K562 (cell line): ENCODE measurements at regions not wholly inside any gene's neighbourhood (a gene's known extent, or its start where the extent isn't known, plus 50 kb on each side); places are given as distances from the start of the nearest gene placed in this dataset.

ENCODE experiments used
- ATAC-seq: fragments of 200-7000 bp; cut with Tn5 transposase; 3 replicates; pipeline ENCODE4 v1.9.1; 2020; ENCODE audit warnings: moderate library complexity
- BruUV-seq: library from RNA; stranded (reverse); fragments of 400-500 nt; replicated peaks from 2 replicates; lab custom pipeline; 2021; lab: Mats Ljungman, UMichigan
- CTCF ChIA-PET: fragments of 300-600 bp; formaldehyde crosslinking; extraction: SDS; loops from one replicate; lab custom pipeline; 2021; ENCODE audit warnings: low intra/inter-chr PET ratio; lab: Yijun Ruan, JAX
- POLR2A ChIA-PET: fragments of 300-600, 350-650 bp; sonication (Branson Sonifier 250); formaldehyde crosslinking; extraction: SDS; loops from one replicate; lab custom pipeline; 2021; ENCODE audit warnings: antibody characterized with exemption, inconsistent platforms; lab: Yijun Ruan, JAX
- DNase-seq, 4 experiments: peaks; one replicate each; pipeline versions ENCODE4 v3.0.0 to v3.0.0-alpha.2; 2011 to 2018; ENCODE audit warnings: low spot score in 3 of 4, mixed read lengths in 3 of 4; ENCODE audit errors: extremely low read depth in 1 of 4
- FAIRE-seq: peaks from 2 replicates; lab custom pipeline; 2011; peaks lifted over from hg19 to GRCh38; lab: Jason Lieb, UNC
- H2AFZ ChIP-seq: 2 replicates; pipeline ENCODE4 v1.6.0; 2011; ENCODE audit warnings: low read depth, low read length, control low read depth, inconsistent platforms
- H3K27ac ChIP-seq: fragments of 200-600 bp; 3 replicates; pipeline ENCODE4 v1.8.0; 2011; ENCODE audit warnings: low read depth, mild to moderate bottlenecking, control low read depth, inconsistent platforms, low read length, moderate library complexity, mixed read lengths; ENCODE audit errors: extremely low read depth
- H3K27me3 ChIP-seq, 2 experiments: fragments of 300-600 bp in 1 of 2; 2 replicates in 1 of 2; 3 replicates in 1 of 2; pipeline versions ENCODE4 v1.6.0 to v1.8.0; 2011; ENCODE audit warnings: inconsistent platforms in 2 of 2, low read length in 2 of 2, mild to moderate bottlenecking in 1 of 2, mixed read lengths in 1 of 2, moderate library complexity in 1 of 2; ENCODE audit not compliant: control insufficient read depth in 2 of 2, insufficient read depth in 2 of 2
- H3K36me3 ChIP-seq: fragments of 300-600 bp; 3 replicates; pipeline ENCODE4 v1.8.0; 2011; ENCODE audit warnings: mild to moderate bottlenecking, low read length, inconsistent platforms; ENCODE audit not compliant: control insufficient read depth, insufficient read depth
- H3K4me1 ChIP-seq, 2 experiments: fragments of 200-600 bp in 1 of 2; replicated peaks in 1 of 2; 2 replicates in 1 of 2; 3 replicates in 1 of 2; pipeline versions ENCODE4 v1.5.1 to v1.8.0; 2011; ENCODE audit warnings: inconsistent platforms in 2 of 2, low read length in 2 of 2, mild to moderate bottlenecking in 1 of 2, mixed read lengths in 1 of 2, moderate library complexity in 1 of 2; ENCODE audit not compliant: control insufficient read depth in 2 of 2, insufficient read depth in 2 of 2
- H3K4me2 ChIP-seq: 2 replicates; pipeline ENCODE4 v1.6.1; 2011; ENCODE audit warnings: low read length, control low read depth, inconsistent platforms, mixed read lengths; ENCODE audit not compliant: insufficient read depth
- H3K4me3 ChIP-seq: fragments of 200-600 bp; sonication (generic), shearing (Covaris generic); 2 replicates; pipeline ENCODE4 v1.5.1; 2016; ENCODE audit warnings: control low read depth, inconsistent platforms
- H3K79me2 ChIP-seq: fragments of 200-600 bp; 3 replicates; pipeline ENCODE4 v1.8.0; 2011; ENCODE audit warnings: low read length, inconsistent platforms; ENCODE audit not compliant: control insufficient read depth, insufficient read depth
- H3K9ac ChIP-seq, 2 experiments: 2 replicates each; pipeline versions ENCODE4 v1.6.0 to v1.6.1; 2011; ENCODE audit warnings: low read depth in 2 of 2, low read length in 2 of 2, control low read depth in 1 of 2, inconsistent platforms in 1 of 2, mild to moderate bottlenecking in 1 of 2, mixed read lengths in 1 of 2; ENCODE audit not compliant: insufficient read depth in 1 of 2
- H3K9me1 ChIP-seq: one replicate; pipeline ENCODE4 v1.6.0; 2011; ENCODE audit warnings: inconsistent platforms, mild to moderate bottlenecking, low read length, moderate library complexity; ENCODE audit not compliant: control insufficient read depth, insufficient read depth
- H3K9me3 ChIP-seq: replicated peaks from 2 replicates; pipeline ENCODE4 v1.5.1; 2011; ENCODE audit warnings: low read depth, low read length, inconsistent platforms; ENCODE audit not compliant: control insufficient read depth, insufficient read depth
- H4K20me1 ChIP-seq: replicated peaks from 2 replicates; pipeline ENCODE4 v1.6.1; 2011; ENCODE audit warnings: low read length, inconsistent platforms, mixed read lengths; ENCODE audit not compliant: control insufficient read depth, insufficient read depth
- ATF3 ChIP-seq, 2 experiments: fragments of 450-650 bp in 1 of 2; sonication (generic) in 1 of 2; formaldehyde crosslinking in 1 of 2; IDR thresholded peaks in 1 of 2; conservative IDR thresholded peaks in 1 of 2; 2 replicates each; pipeline versions ENCODE4 v1.6.1 to v1.8.1; 2016 to 2023; ENCODE audit warnings: mild to moderate bottlenecking in 2 of 2, moderate library complexity in 2 of 2, inconsistent platforms in 1 of 2, missing genetic modification reagents in 1 of 2
- CEBPG ChIP-seq, 3 experiments: fragments of 200-800 bp in 1 of 3; sonication (Bioruptor generic) in 1 of 3; sonication (generic) in 1 of 3; formaldehyde crosslinking in 1 of 3; IDR thresholded peaks in 2 of 3; conservative IDR thresholded peaks in 1 of 3; 2 replicates each; pipeline versions ENCODE4 v1.6.1 to v1.8.0; 2016 to 2022; ENCODE audit warnings: missing compliant biosample characterization in 2 of 3, missing genetic modification characterization in 2 of 3, mild to moderate bottlenecking in 1 of 3, missing genetic modification reagents in 1 of 3
- HOXB6 ChIP-seq: fragments of 250-450 bp; sonication (Bioruptor Pico); IDR thresholded peaks from 2 replicates; pipeline ENCODE4 v1.5.1; 2022; ENCODE audit warnings: mild to moderate bottlenecking, borderline replicate concordance
- ZNF785 ChIP-seq: fragments of 250-450 bp; sonication (Bioruptor Pico); IDR thresholded peaks from 2 replicates; pipeline ENCODE4 v1.4.0; 2020; ENCODE audit warnings: mild to moderate bottlenecking
- WGBS: fragments of 100-300 bp; shearing (Covaris generic); methylation state at CpG from one replicate; pipeline ENCODE4 v1.1.6; 2016; ENCODE audit warnings: low coverage, mixed read lengths; ENCODE audit not compliant: insufficient coverage; ENCODE audit errors: missing lambda C conversion rate; 5-methylcytosine and 5-hydroxymethylcytosine counted together
- in situ Hi-C: fragments of 300-500 bp; cut with MboI; formaldehyde crosslinking; loops from 4 replicates; pipeline ENCODE4 v1.15.0; 2018; ENCODE audit warnings: inconsistent platforms, mixed read lengths
- intact Hi-C: fragments of 100-400 bp; cut with micrococcal nuclease; formaldehyde crosslinking; loops from 2 replicates; pipeline ENCODE4 v1.14.2; 2022
- TF ChIP-seq, protein P1 (sequence below), 3 experiments: IDR thresholded peaks in 2 of 3; conservative IDR thresholded peaks in 1 of 3; 2 replicates each; pipeline ENCODE4 v1.5.1; 2011 to 2012; ENCODE audit warnings: low read length in 3 of 3, mild to moderate bottlenecking in 3 of 3, control low read depth in 2 of 3, improper control_type of control experiment in 1 of 3, inconsistent platforms in 1 of 3, low read depth in 1 of 3, mixed read lengths in 1 of 3, moderate library complexity in 1 of 3; ENCODE audit not compliant: insufficient read depth in 2 of 3

GRCh38 chr10:78419481-78420265, 386.0 kb downstream of the RPS24 start:
- Histone ChIP-seq H4K20me1 (no peaks in the 10 kb centered on the region), H3K36me3 (no peaks in the 10 kb centered on the region), H3K9me1 (no peaks in the 10 kb centered on the region), H3K4me1 (no peaks in the 10 kb centered on the region), H2AFZ (no peak overlapping the region), H3K27me3 (peaks cover 18 to 43% of the 10 kb centered on the region in 2 experiments; a peak in 4 of 5 replicates), H3K27ac (no peak overlapping the region), H3K9ac (no peak overlapping the region), H3K79me2 (no peaks in the 10 kb centered on the region), H3K4me3 (no peak overlapping the region), H3K9me3 (no peaks in the 10 kb centered on the region), H3K4me2 (no peak overlapping the region)
- FAIRE-seq, result no peak
- BruUV-seq, result no TSS peak
- ChIA-PET CTCF (no interaction called here), POLR2A (no interaction called here)
- DNase-seq, result no peak
- WGBS, result 3% methylated on average over 14 of the region's 14 CpGs
- in situ Hi-C loops, result no loop called here
- intact Hi-C loops, result no loop called here
- TF ChIP-seq, protein P1, sequence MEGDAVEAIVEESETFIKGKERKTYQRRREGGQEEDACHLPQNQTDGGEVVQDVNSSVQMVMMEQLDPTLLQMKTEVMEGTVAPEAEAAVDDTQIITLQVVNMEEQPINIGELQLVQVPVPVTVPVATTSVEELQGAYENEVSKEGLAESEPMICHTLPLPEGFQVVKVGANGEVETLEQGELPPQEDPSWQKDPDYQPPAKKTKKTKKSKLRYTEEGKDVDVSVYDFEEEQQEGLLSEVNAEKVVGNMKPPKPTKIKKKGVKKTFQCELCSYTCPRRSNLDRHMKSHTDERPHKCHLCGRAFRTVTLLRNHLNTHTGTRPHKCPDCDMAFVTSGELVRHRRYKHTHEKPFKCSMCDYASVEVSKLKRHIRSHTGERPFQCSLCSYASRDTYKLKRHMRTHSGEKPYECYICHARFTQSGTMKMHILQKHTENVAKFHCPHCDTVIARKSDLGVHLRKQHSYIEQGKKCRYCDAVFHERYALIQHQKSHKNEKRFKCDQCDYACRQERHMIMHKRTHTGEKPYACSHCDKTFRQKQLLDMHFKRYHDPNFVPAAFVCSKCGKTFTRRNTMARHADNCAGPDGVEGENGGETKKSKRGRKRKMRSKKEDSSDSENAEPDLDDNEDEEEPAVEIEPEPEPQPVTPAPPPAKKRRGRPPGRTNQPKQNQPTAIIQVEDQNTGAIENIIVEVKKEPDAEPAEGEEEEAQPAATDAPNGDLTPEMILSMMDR (IDR thresholded peaks at IDR 0.05 in 2 of 3, conservative IDR thresholded peaks at IDR 0.05 in 1 of 3; ENCODE audit: insufficient read depth in 2 of 3, low read depth in 1 of 3, low read length in 3 of 3), result 0 out of 6 replicates have a peak, but pooled peaks of 1 of the 3 experiments have one; percentile 10
- no peak for TF ChIP-seq ZNF785 (CRISPR knock-in tag)
- no peak for TF ChIP-seq CEBPG (CRISPR knock-in tag; IDR thresholded peaks at IDR 0.05)
- peak; percentile 19 to 23; a peak in 1 of 4 replicates for TF ChIP-seq CEBPG (tag; conservative IDR thresholded peaks at IDR 0.05 in 1 of 2, IDR thresholded peaks at IDR 0.05 in 1 of 2)
- TF ChIP-seq HOXB6, result no peak
- TF ChIP-seq ATF3 (IDR thresholded peaks at IDR 0.05), result 0 out of 2 replicates have a peak, but pooled peaks have one; percentile 17
- no peak for TF ChIP-seq ATF3 (CRISPR knock-in tag; conservative IDR thresholded peaks at IDR 0.05)
- ATAC-seq, result no peak
